ENCODE measurements at regions not wholly inside any gene's neighbourhood (a gene's known extent, or its start where the extent isn't known, plus 50 kb on each side); places are given as distances from the start of the nearest gene placed in this dataset.
"Not testable (repeated sequence)": the region's sequence is repeated elsewhere in the genome, so short reads cannot be mapped to it uniquely, and the experiment has no call there.

GRCh38 chr16:65394281-65394680, 272.4 kb upstream of the CDH11 start:
- CTCF ChIA-PET, result no interaction called here

GRCh38 chr16:65392806-65393565, 271.1 kb upstream of the CDH11 start:
- Mint-ChIP-seq H3K27ac (no peak overlapping the region), H3K9me3 (peaks cover 19% of the 10 kb centered on the region), H3K36me3 (no peaks in the 10 kb centered on the region), H3K4me1 (no peaks in the 10 kb centered on the region), H3K4me3 (no peak overlapping the region), H3K27me3 (no peaks in the 10 kb centered on the region)
- CTCF ChIA-PET, result no interaction called here
- DNase-seq, result no peak

More at GRCh38 chr16:65394281-65394680, 272.4 kb upstream of the CDH11 start:
- no peaks in the 10 kb centered on the region for H3K4me1 Mint-ChIP-seq
- no peaks in the 10 kb centered on the region for H3K27me3 Mint-ChIP-seq
- peaks cover 21% of the 10 kb centered on the region for H3K9me3 Mint-ChIP-seq
- H3K4me3 Mint-ChIP-seq, result no peak overlapping the region
- H3K36me3 Mint-ChIP-seq, result no peaks in the 10 kb centered on the region
- DNase-seq, result no peak
- no peak overlapping the region for H3K27ac Mint-ChIP-seq

GRCh38 chr16:65388592-65388991, 266.7 kb upstream of the CDH11 start:
- peaks cover 12% of the 10 kb centered on the region for H3K9me3 Mint-ChIP-seq
- H3K27ac Mint-ChIP-seq, result no peak overlapping the region
- H3K4me3 Mint-ChIP-seq, result no peak overlapping the region
- no peak for DNase-seq
- no peaks in the 10 kb centered on the region for H3K36me3 Mint-ChIP-seq
- CTCF ChIA-PET, result no interaction called here
- H3K27me3 Mint-ChIP-seq, result no peaks in the 10 kb centered on the region
- H3K4me1 Mint-ChIP-seq, result no peaks in the 10 kb centered on the region

- no peak for DNase-seq
- peaks cover 12% of the 10 kb centered on the region for H3K9me3 Mint-ChIP-seq
Observed at GRCh38 chr16:65386672-65387071, 264.8 kb upstream of the CDH11 start.

GRCh38 chr16:65384441-65384840, 262.6 kb upstream of the CDH11 start:
- H3K4me1 Mint-ChIP-seq, result no peaks in the 10 kb centered on the region
- no peak overlapping the region for H3K27ac Mint-ChIP-seq
- no peaks in the 10 kb centered on the region for H3K36me3 Mint-ChIP-seq
- H3K9me3 Mint-ChIP-seq, result peaks cover 7% of the 10 kb centered on the region
- CTCF ChIA-PET, result no interaction called here
- DNase-seq, result no peak
- no peak overlapping the region for H3K4me3 Mint-ChIP-seq
- H3K27me3 Mint-ChIP-seq, result no peaks in the 10 kb centered on the region

More at GRCh38 chr16:65386672-65387071, 264.8 kb upstream of the CDH11 start:
- H3K36me3 Mint-ChIP-seq, result no peaks in the 10 kb centered on the region
- H3K27ac Mint-ChIP-seq, result no peak overlapping the region
- no peaks in the 10 kb centered on the region for H3K4me1 Mint-ChIP-seq
- CTCF ChIA-PET, result interaction anchor here (0.8 kb wide), 1 partner anchor 956 kb away, joined by 3 read pairs; no protein-coding TSS in a partner anchor
- H3K27me3 Mint-ChIP-seq, result no peaks in the 10 kb centered on the region
- no peak overlapping the region for H3K4me3 Mint-ChIP-seq

GRCh38 chr16:65377195-65377594, 255.3 kb upstream of the CDH11 start:
- H3K27me3 Mint-ChIP-seq, result no peaks in the 10 kb centered on the region
- DNase-seq, result no peak
- H3K36me3 Mint-ChIP-seq, result no peaks in the 10 kb centered on the region
- peaks cover 6% of the 10 kb centered on the region for H3K9me3 Mint-ChIP-seq
- no peak overlapping the region for H3K27ac Mint-ChIP-seq
- H3K4me1 Mint-ChIP-seq, result no peaks in the 10 kb centered on the region
- CTCF ChIA-PET, result no interaction called here
- H3K4me3 Mint-ChIP-seq, result no peak overlapping the region

- no peaks in the 10 kb centered on the region for H3K36me3 Mint-ChIP-seq
- DNase-seq, result no peak
- H3K9me3 Mint-ChIP-seq, result peaks cover 6% of the 10 kb centered on the region
- H3K4me1 Mint-ChIP-seq, result no peaks in the 10 kb centered on the region
- H3K4me3 Mint-ChIP-seq, result no peak overlapping the region
- CTCF ChIA-PET, result no interaction called here
- H3K27me3 Mint-ChIP-seq, result no peaks in the 10 kb centered on the region
- no peak overlapping the region for H3K27ac Mint-ChIP-seq
Observed at GRCh38 chr16:65376601-65377000, 254.7 kb upstream of the CDH11 start.

- Mint-ChIP-seq H3K36me3 (no peaks in the 10 kb centered on the region), H3K27ac (no peak overlapping the region), H3K9me3 (peaks cover 5% of the 10 kb centered on the region), H3K27me3 (no peaks in the 10 kb centered on the region), H3K4me3 (no peak overlapping the region), H3K4me1 (no peaks in the 10 kb centered on the region)
- CTCF ChIA-PET, result no interaction called here
- no peak for DNase-seq
Observed at GRCh38 chr16:65375651-65376050, 253.8 kb upstream of the CDH11 start.

- Mint-ChIP-seq H3K9me3 (peaks cover 7% of the 10 kb centered on the region), H3K27me3 (no peaks in the 10 kb centered on the region), H3K4me3 (no peak overlapping the region), H3K36me3 (no peaks in the 10 kb centered on the region), H3K27ac (no peak overlapping the region), H3K4me1 (no peaks in the 10 kb centered on the region)
- CTCF ChIA-PET, result no interaction called here
- DNase-seq, result no peak
Observed at GRCh38 chr16:65373097-65373496, 251.2 kb upstream of the CDH11 start.

GRCh38 chr16:65372171-65372570, 250.3 kb upstream of the CDH11 start:
- no peak overlapping the region for H3K27ac Mint-ChIP-seq
- no peak overlapping the region for H3K4me3 Mint-ChIP-seq
- CTCF ChIA-PET, result no interaction called here
- no peak for DNase-seq
- H3K9me3 Mint-ChIP-seq, result peaks cover 7% of the 10 kb centered on the region
- H3K27me3 Mint-ChIP-seq, result no peaks in the 10 kb centered on the region
- no peaks in the 10 kb centered on the region for H3K4me1 Mint-ChIP-seq
- H3K36me3 Mint-ChIP-seq, result no peaks in the 10 kb centered on the region

GRCh38 chr16:65365732-65366715, 244.2 kb upstream of the CDH11 start:
- H3K27me3 Mint-ChIP-seq, result no peaks in the 10 kb centered on the region
- H3K27ac Mint-ChIP-seq, result no peak overlapping the region
- H3K4me1 Mint-ChIP-seq, result no peaks in the 10 kb centered on the region
- H3K9me3 Mint-ChIP-seq, result peaks cover 3% of the 10 kb centered on the region
- no peaks in the 10 kb centered on the region for H3K36me3 Mint-ChIP-seq
- no peak for DNase-seq
- no peak overlapping the region for H3K4me3 Mint-ChIP-seq
- CTCF ChIA-PET, result no interaction called here

GRCh38 chr16:65356721-65357120, 234.9 kb upstream of the CDH11 start:
- H3K4me3 Mint-ChIP-seq, H3K27ac Mint-ChIP-seq, DNase-seq, H3K36me3 Mint-ChIP-seq, H3K27me3 Mint-ChIP-seq, CTCF ChIA-PET, H3K9me3 Mint-ChIP-seq, H3K4me1 Mint-ChIP-seq: not testable (repeated sequence)

- no peaks in the 10 kb centered on the region for H3K27me3 Mint-ChIP-seq
- CTCF ChIA-PET, result no interaction called here
- no peaks in the 10 kb centered on the region for H3K36me3 Mint-ChIP-seq
- H3K4me1 Mint-ChIP-seq, result no peaks in the 10 kb centered on the region
- peaks cover 9% of the 10 kb centered on the region for H3K9me3 Mint-ChIP-seq
- no peak for DNase-seq
- H3K27ac Mint-ChIP-seq, result no peak overlapping the region
- no peak overlapping the region for H3K4me3 Mint-ChIP-seq
Observed at GRCh38 chr16:65355706-65356105, 233.8 kb upstream of the CDH11 start.

GRCh38 chr16:65353183-65353582, 231.3 kb upstream of the CDH11 start:
- DNase-seq, result no peak
- Mint-ChIP-seq H3K4me1 (no peaks in the 10 kb centered on the region), H3K27me3 (no peaks in the 10 kb centered on the region), H3K27ac (no peak overlapping the region), H3K36me3 (no peaks in the 10 kb centered on the region), H3K9me3 (peaks cover 10% of the 10 kb centered on the region), H3K4me3 (no peak overlapping the region)
- CTCF ChIA-PET, result no interaction called here

GRCh38 chr16:65349626-65350025, 227.8 kb upstream of the CDH11 start:
- CTCF ChIA-PET, result no interaction called here
- H3K4me3 Mint-ChIP-seq, result no peak overlapping the region

More at GRCh38 chr16:65349626-65350025, 227.8 kb upstream of the CDH11 start:
- no peaks in the 10 kb centered on the region for H3K27me3 Mint-ChIP-seq
- no peak overlapping the region for H3K27ac Mint-ChIP-seq
- H3K9me3 Mint-ChIP-seq, result peaks cover 4% of the 10 kb centered on the region
- H3K4me1 Mint-ChIP-seq, result no peaks in the 10 kb centered on the region
- H3K36me3 Mint-ChIP-seq, result no peaks in the 10 kb centered on the region
- no peak for DNase-seq

All from activated naive CD4-positive, alpha-beta T cell treated with anti-CD3 and anti-CD28 coated beads, Interleukin-2, amount 10 ng/mL, durations not matched to agents 7 days and 5 days (primary cell).